ENCODE measurements at regions not wholly inside any gene's neighbourhood (a gene's known extent, or its start where the extent isn't known, plus 50 kb on each side); places are given as distances from the start of the nearest gene placed in this dataset.
"Not testable (repeated sequence)": the region's sequence is repeated elsewhere in the genome, so short reads cannot be mapped to it uniquely, and the experiment has no call there.

DNA sequence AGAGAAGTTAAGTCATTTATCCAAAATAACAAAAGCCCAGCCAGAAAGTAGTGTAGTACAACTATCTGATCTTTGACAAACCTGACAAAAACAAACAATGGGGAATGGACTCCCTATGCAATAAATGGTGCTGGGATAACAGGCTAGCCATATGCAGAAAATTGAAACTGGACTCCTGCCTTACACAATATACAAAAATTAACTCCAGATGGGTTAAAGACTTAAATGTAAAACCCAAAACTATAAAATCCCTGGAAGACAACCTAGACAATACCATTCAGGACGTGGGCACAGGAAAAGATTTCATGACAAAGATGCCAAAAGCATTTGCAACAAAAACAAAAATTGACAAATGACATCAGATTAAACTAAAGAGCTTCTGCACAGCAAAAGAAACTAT lies 561.4 kb upstream of the CHAC2 start:
- TF ChIP-seq ZBTB21 (tag by site-specific recombination; IDR thresholded peaks at IDR 0.05); CTCF (tag by site-specific recombination; IDR thresholded peaks at IDR 0.05); BCL11A (tag by site-specific recombination; IDR thresholded peaks at IDR 0.05; ENCODE audit: low read depth); ZNF423 (tag by site-specific recombination; IDR thresholded peaks at IDR 0.05); ZNF138 (tag by site-specific recombination; IDR thresholded peaks at IDR 0.05; ENCODE audit: borderline replicate concordance); ZBTB20 (tag by site-specific recombination; IDR thresholded peaks at IDR 0.05); ZNF175 (tag by site-specific recombination; IDR thresholded peaks at IDR 0.05): not testable (repeated sequence)
- TF ChIP-seq, protein P1, sequence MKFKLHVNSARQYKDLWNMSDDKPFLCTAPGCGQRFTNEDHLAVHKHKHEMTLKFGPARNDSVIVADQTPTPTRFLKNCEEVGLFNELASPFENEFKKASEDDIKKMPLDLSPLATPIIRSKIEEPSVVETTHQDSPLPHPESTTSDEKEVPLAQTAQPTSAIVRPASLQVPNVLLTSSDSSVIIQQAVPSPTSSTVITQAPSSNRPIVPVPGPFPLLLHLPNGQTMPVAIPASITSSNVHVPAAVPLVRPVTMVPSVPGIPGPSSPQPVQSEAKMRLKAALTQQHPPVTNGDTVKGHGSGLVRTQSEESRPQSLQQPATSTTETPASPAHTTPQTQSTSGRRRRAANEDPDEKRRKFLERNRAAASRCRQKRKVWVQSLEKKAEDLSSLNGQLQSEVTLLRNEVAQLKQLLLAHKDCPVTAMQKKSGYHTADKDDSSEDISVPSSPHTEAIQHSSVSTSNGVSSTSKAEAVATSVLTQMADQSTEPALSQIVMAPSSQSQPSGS (tag by site-specific recombination; IDR thresholded peaks at IDR 0.05; ENCODE audit: low read depth): not testable (repeated sequence)
